Loucy (cell line): ENCODE measurements at regions not wholly inside any gene's neighbourhood (a gene's known extent, or its start where the extent isn't known, plus 50 kb on each side); places are given as distances from the start of the nearest gene placed in this dataset.

Source experiments
- H2AFZ ChIP-seq: fragments of 200-600 bp; sonication (generic); 2 replicates; pipeline ENCODE4 v1.6.0; 2016; ENCODE audit warnings: antibody characterized with exemption, mild to moderate bottlenecking, low read length, moderate library complexity
- H3F3A ChIP-seq: fragments of 200-600 bp; 2 replicates; pipeline ENCODE4 v1.6.0; 2016; ENCODE audit warnings: antibody characterized with exemption, low read depth, mild to moderate bottlenecking
- H3K27me3 ChIP-seq: fragments of 200-600 bp; sonication (generic); 2 replicates; pipeline ENCODE4 v1.6.1; 2014; ENCODE audit warnings: low read length, mild to moderate bottlenecking; ENCODE audit not compliant: insufficient read depth, poor library complexity, severe bottlenecking
- H3K36me3 ChIP-seq: fragments of 200-600 bp; sonication (generic); 2 replicates; pipeline ENCODE4 v1.6.1; 2016; ENCODE audit warnings: low read length; ENCODE audit not compliant: insufficient read depth
- H3K4me1 ChIP-seq: fragments of 200-600 bp; sonication (generic); 2 replicates; pipeline ENCODE4 v1.5.1; 2014; ENCODE audit warnings: low read length, mild to moderate bottlenecking; ENCODE audit not compliant: insufficient read depth, poor library complexity, severe bottlenecking
- H3K4me2 ChIP-seq: fragments of 200-600 bp; sonication (generic); 2 replicates; pipeline ENCODE4 v1.6.0; 2014; ENCODE audit warnings: antibody characterized with exemption, low read length, low read depth, mild to moderate bottlenecking; ENCODE audit not compliant: poor library complexity, severe bottlenecking
- H3K4me3 ChIP-seq: fragments of 200-600 bp; sonication (generic); 2 replicates; pipeline ENCODE4 v1.5.1; 2014; ENCODE audit warnings: low read length, mild to moderate bottlenecking, mixed read lengths; ENCODE audit not compliant: poor library complexity, severe bottlenecking
- H3K79me2 ChIP-seq: fragments of 200-600 bp; sonication (generic); 2 replicates; pipeline ENCODE4 v1.6.1; 2014; ENCODE audit warnings: low read length; ENCODE audit not compliant: insufficient read depth
- H3K9ac ChIP-seq: fragments of 200-600 bp; sonication (generic); 2 replicates; pipeline ENCODE4 v1.6.0; 2014; ENCODE audit warnings: mild to moderate bottlenecking, low read depth, low read length, moderate library complexity; ENCODE audit not compliant: poor library complexity, severe bottlenecking
- H3K9me2 ChIP-seq: fragments of 200-600 bp; sonication (generic); replicated peaks from 2 replicates; pipeline ENCODE4 v1.6.1; 2016; ENCODE audit warnings: low read depth, low read length, mixed read lengths
- H3K9me3 ChIP-seq: fragments of 200-600 bp; sonication (generic); 2 replicates; pipeline ENCODE4 v1.6.1; 2014; ENCODE audit warnings: mild to moderate bottlenecking, antibody characterized with exemption, low read length, low read depth; ENCODE audit not compliant: insufficient read depth
- H4K20me1 ChIP-seq: fragments of 200-600 bp; sonication (generic); 2 replicates; pipeline ENCODE4 v1.6.0; 2014; ENCODE audit warnings: antibody characterized with exemption, low read length, mild to moderate bottlenecking; ENCODE audit not compliant: insufficient read depth, poor library complexity, severe bottlenecking
- EZH2phosphoT487 ChIP-seq: fragments of 200-600 bp; IDR thresholded peaks from 2 replicates; pipeline ENCODE4 v1.6.1; 2018; ENCODE audit warnings: antibody characterized with exemption, mild to moderate bottlenecking, moderate library complexity, borderline replicate concordance
- TF ChIP-seq, protein P1 (sequence below): fragments of 200-600 bp; sonication (generic); conservative IDR thresholded peaks from 2 replicates; pipeline ENCODE4 v1.5.1; 2014; ENCODE audit warnings: mild to moderate bottlenecking, antibody characterized with exemption, low read length

DNA sequence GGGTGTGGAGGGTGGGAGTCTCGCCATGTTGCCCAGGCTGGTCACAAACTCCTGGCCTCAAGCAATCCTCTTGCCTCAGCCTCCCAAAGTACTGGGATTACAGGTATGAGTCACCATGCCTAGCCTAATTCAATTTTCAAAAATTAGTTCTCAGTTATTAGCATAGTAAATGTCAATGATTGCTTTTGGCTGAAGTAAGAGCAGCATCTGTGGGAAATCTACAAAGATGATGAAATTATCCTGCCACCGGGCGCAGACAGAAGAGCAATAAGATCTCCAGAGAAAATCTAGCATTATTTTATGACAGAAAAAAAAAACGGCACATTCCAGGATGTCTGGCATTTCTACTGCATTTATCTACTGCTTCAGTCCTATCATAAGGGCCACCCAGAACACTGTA lies 97.9 kb upstream of the DAAM1 start:
- H4K20me1 ChIP-seq = no peaks in the 10 kb centered on the region
- no peak overlapping the region for H3K4me2 ChIP-seq
- no peaks in the 10 kb centered on the region for H3K9me2 ChIP-seq
- H3K4me3 ChIP-seq = no peak overlapping the region
- no peak for TF ChIP-seq EZH2phosphoT487
- TF ChIP-seq, protein P1, sequence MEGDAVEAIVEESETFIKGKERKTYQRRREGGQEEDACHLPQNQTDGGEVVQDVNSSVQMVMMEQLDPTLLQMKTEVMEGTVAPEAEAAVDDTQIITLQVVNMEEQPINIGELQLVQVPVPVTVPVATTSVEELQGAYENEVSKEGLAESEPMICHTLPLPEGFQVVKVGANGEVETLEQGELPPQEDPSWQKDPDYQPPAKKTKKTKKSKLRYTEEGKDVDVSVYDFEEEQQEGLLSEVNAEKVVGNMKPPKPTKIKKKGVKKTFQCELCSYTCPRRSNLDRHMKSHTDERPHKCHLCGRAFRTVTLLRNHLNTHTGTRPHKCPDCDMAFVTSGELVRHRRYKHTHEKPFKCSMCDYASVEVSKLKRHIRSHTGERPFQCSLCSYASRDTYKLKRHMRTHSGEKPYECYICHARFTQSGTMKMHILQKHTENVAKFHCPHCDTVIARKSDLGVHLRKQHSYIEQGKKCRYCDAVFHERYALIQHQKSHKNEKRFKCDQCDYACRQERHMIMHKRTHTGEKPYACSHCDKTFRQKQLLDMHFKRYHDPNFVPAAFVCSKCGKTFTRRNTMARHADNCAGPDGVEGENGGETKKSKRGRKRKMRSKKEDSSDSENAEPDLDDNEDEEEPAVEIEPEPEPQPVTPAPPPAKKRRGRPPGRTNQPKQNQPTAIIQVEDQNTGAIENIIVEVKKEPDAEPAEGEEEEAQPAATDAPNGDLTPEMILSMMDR = no peak
- no peaks in the 10 kb centered on the region for H3K4me1 ChIP-seq
- H3K79me2 ChIP-seq = no peaks in the 10 kb centered on the region
- no peaks in the 10 kb centered on the region for H3K36me3 ChIP-seq
- no peaks in the 10 kb centered on the region for H3K9me3 ChIP-seq
- H3K9ac ChIP-seq = no peak overlapping the region
- no peak overlapping the region for H2AFZ ChIP-seq
- no peaks in the 10 kb centered on the region for H3K27me3 ChIP-seq
- H3F3A ChIP-seq = no peaks in the 10 kb centered on the region

DNA sequence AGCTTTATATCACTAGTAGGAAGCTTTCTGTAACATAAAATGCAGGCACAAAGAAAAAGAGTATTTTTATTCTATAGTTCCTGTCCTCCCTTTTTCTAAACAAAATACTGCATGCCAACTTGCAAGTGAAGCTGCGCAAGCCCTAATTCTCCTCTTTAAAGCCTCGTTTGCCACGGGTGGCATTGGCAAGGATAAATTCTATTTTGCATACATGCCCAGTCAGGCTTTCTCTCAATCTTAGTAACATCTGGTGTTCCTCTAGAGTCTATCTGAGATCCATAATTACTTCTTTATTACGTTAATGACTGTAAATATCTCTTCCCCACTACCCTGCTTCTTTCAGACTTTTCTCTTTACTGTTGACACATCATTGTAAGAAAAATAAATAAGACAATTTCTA lies 97.1 kb upstream of the DAAM1 start:
- Histone ChIP-seq H3K9me2 (no peaks in the 10 kb centered on the region), H3K36me3 (no peaks in the 10 kb centered on the region), H2AFZ (no peak overlapping the region), H3K9ac (no peak overlapping the region), H3K4me3 (no peak overlapping the region), H4K20me1 (no peaks in the 10 kb centered on the region), H3K4me2 (no peak overlapping the region), H3K4me1 (no peaks in the 10 kb centered on the region), H3K9me3 (no peaks in the 10 kb centered on the region), H3K79me2 (no peaks in the 10 kb centered on the region), H3K27me3 (no peaks in the 10 kb centered on the region), H3F3A (no peaks in the 10 kb centered on the region)
- TF ChIP-seq EZH2phosphoT487 = no peak
- TF ChIP-seq, protein P1 = no peak

DNA sequence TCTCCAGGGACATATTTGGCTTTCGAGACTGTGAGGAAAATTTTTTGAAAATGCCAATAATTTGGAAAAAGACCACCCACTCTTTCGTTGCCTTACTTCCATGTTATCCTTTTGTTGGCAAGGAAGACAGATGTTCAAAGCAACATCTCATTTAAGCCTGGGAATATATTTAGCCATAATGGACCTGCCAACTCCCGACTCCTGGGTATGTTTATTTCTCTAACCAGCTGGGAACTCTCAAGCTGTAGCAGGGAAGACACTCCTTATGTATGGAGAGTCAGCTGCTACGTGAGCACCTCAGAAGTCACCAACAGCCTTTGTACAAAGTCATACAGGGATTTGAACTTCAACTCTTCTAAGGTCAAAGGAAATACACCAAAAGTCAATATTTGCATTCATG lies 96.5 kb upstream of the DAAM1 start:
- TF ChIP-seq, protein P1 = no peak
- TF ChIP-seq EZH2phosphoT487 = no peak
- H3K9ac ChIP-seq = no peak overlapping the region
- H2AFZ ChIP-seq = no peak overlapping the region
- no peaks in the 10 kb centered on the region for H3K9me2 ChIP-seq
- H3K9me3 ChIP-seq = no peaks in the 10 kb centered on the region
- no peak overlapping the region for H3K4me3 ChIP-seq
- H3K27me3 ChIP-seq = no peaks in the 10 kb centered on the region
- H3K4me1 ChIP-seq = no peaks in the 10 kb centered on the region
- H4K20me1 ChIP-seq = no peaks in the 10 kb centered on the region
- no peaks in the 10 kb centered on the region for H3F3A ChIP-seq
- H3K79me2 ChIP-seq = no peaks in the 10 kb centered on the region
- no peak overlapping the region for H3K4me2 ChIP-seq
- H3K36me3 ChIP-seq = no peaks in the 10 kb centered on the region
